ENCODE measurements at regions not wholly inside any gene's neighbourhood (a gene's known extent, or its start where the extent isn't known, plus 50 kb on each side); places are given as distances from the start of the nearest gene placed in this dataset.

GRCh38 chr7:106465704-106466468 is 181.1 kb upstream of the NAMPT start:
- no peak overlapping the region for H3K4me3 ChIP-seq (ENCODE audit: low read depth, low read length)
- no peak for DNase-seq (ENCODE audit: low read depth)
- no peak for TF ChIP-seq CTCF (IDR thresholded peaks at IDR 0.05; ENCODE audit: control insufficient read depth, extremely low read depth, insufficient read depth)

GRCh38 chr7:106464651-106465050 is 179.9 kb upstream of the NAMPT start:
- no peak for TF ChIP-seq CTCF (IDR thresholded peaks at IDR 0.05; ENCODE audit: control insufficient read depth, extremely low read depth, insufficient read depth)
- DNase-seq (ENCODE audit: low read depth) = no peak
- H3K4me3 ChIP-seq (ENCODE audit: low read depth, low read length) = no peak overlapping the region

- H3K4me3 ChIP-seq (ENCODE audit: low read depth, low read length) = no peak overlapping the region
- no peak for TF ChIP-seq CTCF (IDR thresholded peaks at IDR 0.05; ENCODE audit: control insufficient read depth, extremely low read depth, insufficient read depth)
- no peak for DNase-seq (ENCODE audit: low read depth)
Measured at GRCh38 chr7:106463851-106464611, 179.2 kb upstream of the NAMPT start.

GRCh38 chr7:106462914-106463482 is 178.2 kb upstream of the NAMPT start:
- TF ChIP-seq CTCF (IDR thresholded peaks at IDR 0.05; ENCODE audit: control insufficient read depth, extremely low read depth, insufficient read depth) = no peak
- no peak for DNase-seq (ENCODE audit: low read depth)
- no peak overlapping the region for H3K4me3 ChIP-seq (ENCODE audit: low read depth, low read length)

- no peak for DNase-seq (ENCODE audit: low read depth)
- TF ChIP-seq CTCF (IDR thresholded peaks at IDR 0.05; ENCODE audit: control insufficient read depth, extremely low read depth, insufficient read depth) = peak; percentile 50
- no peak overlapping the region for H3K4me3 ChIP-seq (ENCODE audit: low read depth, low read length)
Measured at GRCh38 chr7:106462365-106462859, 177.6 kb upstream of the NAMPT start.

- no peak for TF ChIP-seq CTCF (IDR thresholded peaks at IDR 0.05; ENCODE audit: control insufficient read depth, extremely low read depth, insufficient read depth)
- H3K4me3 ChIP-seq (ENCODE audit: low read depth, low read length) = no peak overlapping the region
- DNase-seq (ENCODE audit: low read depth) = no peak
Measured at GRCh38 chr7:106460792-106461254, 176.0 kb upstream of the NAMPT start.

All from LNCaP clone FGC (cell line).